Vagina (tissue), 2 donors: ENCODE measurements at regions not wholly inside any gene's neighbourhood (a gene's known extent, or its start where the extent isn't known, plus 50 kb on each side); places are given as distances from the start of the nearest gene placed in this dataset.

Experiments used
- DNase-seq, 2 donors: peaks; one replicate each; pipeline ENCODE4 v3.0.0-alpha.2; 2017; ENCODE audit errors: extremely low spot score in 2 of 2
- H3K27ac ChIP-seq: fragments of 200-600 bp; sonication (generic); one replicate; pipeline ENCODE4 v1.5.1; 2019
- H3K27me3 ChIP-seq: fragments of 200-600 bp; sonication (generic); one replicate; pipeline ENCODE4 v1.5.1; 2019
- H3K36me3 ChIP-seq, 2 donors: fragments of 200-600 bp; sonication (generic); one replicate each; pipeline ENCODE4 v1.5.1; 2017 to 2019
- H3K4me1 ChIP-seq: fragments of 200-600 bp; sonication (generic); one replicate; pipeline ENCODE4 v1.5.1; 2019
- H3K4me3 ChIP-seq, 2 donors: fragments of 200-600 bp; sonication (generic); 1 replicate in 1 of 2; 2 replicates in 1 of 2; pipeline ENCODE4 v1.5.1; 2016 to 2019
- H3K9me3 ChIP-seq: fragments of 200-600 bp; sonication (generic); one replicate; pipeline ENCODE4 v1.5.1; 2019
- POLR2A ChIP-seq, 2 donors: fragments of 450-650 bp; IDR thresholded peaks; one replicate each; pipeline ENCODE4 v1.6.1; 2017; ENCODE audit warnings: antibody characterized with exemption in 2 of 2, mild to moderate bottlenecking in 2 of 2, moderate library complexity in 2 of 2
- POLR2AphosphoS5 ChIP-seq, 2 donors: sonication (generic); formaldehyde crosslinking; IDR thresholded peaks; one replicate each; pipeline ENCODE4 v1.9.0; 2017; ENCODE audit warnings: antibody characterized with exemption in 2 of 2, mild to moderate bottlenecking in 2 of 2, low read depth in 1 of 2; ENCODE audit not compliant: insufficient read depth in 1 of 2
- intact Hi-C: fragments of 100-400 bp; cut with DNase I; formaldehyde crosslinking; loops from one replicate; pipeline ENCODE4 v1.15.1; 2023
- TF ChIP-seq, protein P1 (sequence below), 3 experiments: fragments of 450-650 bp in 2 of 3; fragments of 200-600 bp in 1 of 3; sonication (generic) in 1 of 3; IDR thresholded peaks; one replicate each; pipeline ENCODE4 v1.5.1; 2017 to 2019; ENCODE audit warnings: antibody characterized with exemption in 3 of 3, mild to moderate bottlenecking in 2 of 3, moderate library complexity in 2 of 3

DNA sequence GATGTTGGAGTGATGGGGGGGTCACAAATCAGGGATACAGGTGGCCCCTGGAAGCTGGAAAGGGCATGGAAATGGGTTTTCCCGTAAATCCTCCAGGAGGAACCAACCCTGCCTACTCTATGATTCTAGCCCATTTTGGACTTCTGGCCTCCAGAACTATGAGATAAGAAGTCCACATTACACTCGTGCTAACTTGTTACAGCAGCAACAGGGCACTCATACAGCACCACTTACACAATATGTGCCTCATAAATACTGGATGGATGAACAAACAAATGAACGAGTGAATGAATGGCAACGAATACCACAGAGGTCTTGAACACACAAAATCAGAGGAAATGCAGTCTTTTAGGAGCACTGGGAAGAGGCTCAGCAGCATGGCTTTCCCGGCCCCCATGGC is 531.3 kb downstream of the NPHP4 start:
- Histone ChIP-seq H3K4me1 (no peaks in the 10 kb centered on the region), H3K36me3 (no peaks in the 10 kb centered on the region), H3K27ac (no peak overlapping the region), H3K27me3 (no peaks in the 10 kb centered on the region), H3K9me3 (no peaks in the 10 kb centered on the region), H3K4me3 (no peak overlapping the region)
- no peak for DNase-seq
- TF ChIP-seq, protein P1, sequence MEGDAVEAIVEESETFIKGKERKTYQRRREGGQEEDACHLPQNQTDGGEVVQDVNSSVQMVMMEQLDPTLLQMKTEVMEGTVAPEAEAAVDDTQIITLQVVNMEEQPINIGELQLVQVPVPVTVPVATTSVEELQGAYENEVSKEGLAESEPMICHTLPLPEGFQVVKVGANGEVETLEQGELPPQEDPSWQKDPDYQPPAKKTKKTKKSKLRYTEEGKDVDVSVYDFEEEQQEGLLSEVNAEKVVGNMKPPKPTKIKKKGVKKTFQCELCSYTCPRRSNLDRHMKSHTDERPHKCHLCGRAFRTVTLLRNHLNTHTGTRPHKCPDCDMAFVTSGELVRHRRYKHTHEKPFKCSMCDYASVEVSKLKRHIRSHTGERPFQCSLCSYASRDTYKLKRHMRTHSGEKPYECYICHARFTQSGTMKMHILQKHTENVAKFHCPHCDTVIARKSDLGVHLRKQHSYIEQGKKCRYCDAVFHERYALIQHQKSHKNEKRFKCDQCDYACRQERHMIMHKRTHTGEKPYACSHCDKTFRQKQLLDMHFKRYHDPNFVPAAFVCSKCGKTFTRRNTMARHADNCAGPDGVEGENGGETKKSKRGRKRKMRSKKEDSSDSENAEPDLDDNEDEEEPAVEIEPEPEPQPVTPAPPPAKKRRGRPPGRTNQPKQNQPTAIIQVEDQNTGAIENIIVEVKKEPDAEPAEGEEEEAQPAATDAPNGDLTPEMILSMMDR (IDR thresholded peaks at IDR 0.05), result no peak
- TF ChIP-seq POLR2A (IDR thresholded peaks at IDR 0.05) (no peak), POLR2AphosphoS5 (IDR thresholded peaks at IDR 0.05; ENCODE audit: insufficient read depth in 1 of 2, low read depth in 1 of 2) (no peak)
- intact Hi-C loops, result no loop called here

DNA sequence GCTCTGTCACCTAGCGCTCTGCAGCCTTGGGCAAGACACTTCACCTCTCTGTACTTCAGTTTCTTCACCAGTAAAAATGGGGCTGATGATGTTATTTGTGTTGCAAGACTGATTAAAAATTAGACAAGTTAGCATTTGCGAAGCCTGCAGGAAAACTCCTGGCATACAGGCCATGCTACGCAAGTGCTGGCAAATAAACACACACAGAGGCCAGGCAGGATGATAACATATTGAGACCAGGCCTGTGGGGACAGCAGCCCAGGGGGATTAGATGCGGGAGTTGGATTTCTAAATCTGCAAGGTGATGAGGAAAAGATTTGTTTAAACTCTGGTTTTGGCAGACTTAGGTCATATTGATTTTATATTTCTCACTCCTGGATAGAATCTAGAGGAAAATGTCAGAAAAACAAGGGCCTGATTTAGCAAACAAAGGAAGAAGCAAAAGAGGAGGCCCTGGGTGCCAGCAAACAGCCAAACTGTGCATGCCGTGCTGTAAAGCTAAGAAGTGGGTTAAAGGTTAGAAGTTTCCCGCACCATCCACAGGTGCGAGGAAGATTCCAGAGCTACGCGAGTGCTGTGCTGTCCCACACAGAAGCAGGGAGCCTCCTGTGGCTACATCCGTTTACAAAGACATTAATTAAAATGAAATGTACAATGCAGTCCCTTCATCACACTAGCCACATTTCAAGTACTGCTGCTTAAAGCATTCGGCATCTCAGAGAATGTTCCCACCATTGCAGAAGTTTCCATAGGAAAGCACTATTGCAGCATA is 532.2 kb downstream of the NPHP4 start:
- no peak overlapping the region for H3K4me3 ChIP-seq
- no peak for DNase-seq
- H3K36me3 ChIP-seq, result no peaks in the 10 kb centered on the region
- no peaks in the 10 kb centered on the region for H3K27me3 ChIP-seq
- H3K4me1 ChIP-seq, result no peaks in the 10 kb centered on the region
- H3K9me3 ChIP-seq, result no peaks in the 10 kb centered on the region
- TF ChIP-seq, protein P1 (IDR thresholded peaks at IDR 0.05), result no peak
- TF ChIP-seq POLR2AphosphoS5 (IDR thresholded peaks at IDR 0.05; ENCODE audit: insufficient read depth in 1 of 2, low read depth in 1 of 2) (no peak), POLR2A (IDR thresholded peaks at IDR 0.05) (no peak)
- no peak overlapping the region for H3K27ac ChIP-seq
- intact Hi-C loops, result no loop called here

DNA sequence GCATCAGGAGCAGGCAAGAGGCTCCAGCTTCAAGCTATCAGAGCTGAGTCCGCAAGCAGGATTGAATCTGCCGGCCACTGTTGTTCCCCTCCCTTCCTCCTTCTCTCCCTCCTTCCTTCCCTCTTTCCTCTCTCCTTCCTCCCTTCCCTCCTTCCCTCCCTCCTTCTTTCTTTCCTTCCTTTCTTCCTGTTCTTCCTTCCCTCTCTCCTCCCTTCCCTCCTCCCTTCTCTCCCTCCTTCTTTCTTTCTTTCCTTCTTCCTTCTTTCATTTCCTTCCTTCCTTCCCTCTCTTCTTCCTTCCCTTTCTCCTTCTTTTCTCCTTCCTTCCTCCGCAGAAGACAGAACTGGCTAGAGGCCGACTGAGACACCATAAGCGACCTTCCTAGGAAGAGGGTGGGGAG is 534.0 kb downstream of the NPHP4 start:
- no peaks in the 10 kb centered on the region for H3K27me3 ChIP-seq
- TF ChIP-seq POLR2AphosphoS5 (IDR thresholded peaks at IDR 0.05; ENCODE audit: insufficient read depth in 1 of 2, low read depth in 1 of 2) (no peak), POLR2A (IDR thresholded peaks at IDR 0.05) (no peak)
- TF ChIP-seq, protein P1 (IDR thresholded peaks at IDR 0.05), result no peak
- intact Hi-C loops, result no loop called here
- H3K4me1 ChIP-seq, result no peaks in the 10 kb centered on the region
- DNase-seq, result no peak
- no peaks in the 10 kb centered on the region for H3K9me3 ChIP-seq
- no peak overlapping the region for H3K4me3 ChIP-seq
- H3K36me3 ChIP-seq, result no peaks in the 10 kb centered on the region
- H3K27ac ChIP-seq, result no peak overlapping the region

DNA sequence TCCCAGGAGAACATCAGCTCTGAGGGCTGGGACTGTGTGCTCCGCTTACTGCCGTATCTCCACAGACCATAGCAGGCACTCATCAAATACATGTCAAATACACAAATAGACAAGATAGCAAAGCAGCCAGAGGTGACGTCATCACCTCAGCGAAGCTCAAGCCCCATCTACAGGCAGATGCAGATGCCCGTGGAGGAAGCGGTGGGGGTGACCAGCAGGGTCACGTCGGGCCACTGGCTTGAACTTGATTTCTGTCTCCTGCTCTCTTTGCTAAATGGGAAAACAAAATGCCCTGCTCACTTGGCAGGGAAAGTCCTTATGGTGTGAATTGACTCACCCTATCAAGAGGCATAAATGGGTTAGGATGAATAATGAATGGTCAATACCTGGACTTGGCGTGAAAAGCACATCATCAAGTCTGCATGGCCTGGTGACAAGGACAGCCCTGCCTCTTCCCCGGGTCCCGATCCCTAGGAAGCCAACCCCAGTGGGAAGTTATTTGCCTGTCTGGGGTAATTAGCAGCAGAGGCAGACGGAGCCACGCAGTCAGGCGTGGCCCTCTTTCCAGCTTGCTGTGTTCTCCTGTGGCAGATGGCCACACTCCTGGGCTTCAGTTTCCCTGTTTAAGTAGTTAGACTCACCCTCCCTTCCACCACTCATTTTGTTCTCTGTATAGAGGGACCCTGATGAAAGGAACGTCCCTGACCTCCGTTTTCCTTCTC is 536.0 kb downstream of the NPHP4 start:
- Histone ChIP-seq H3K27ac (no peak overlapping the region), H3K36me3 (no peaks in the 10 kb centered on the region), H3K27me3 (no peaks in the 10 kb centered on the region), H3K4me1 (no peaks in the 10 kb centered on the region), H3K4me3 (no peak overlapping the region), H3K9me3 (no peaks in the 10 kb centered on the region)
- TF ChIP-seq POLR2AphosphoS5 (IDR thresholded peaks at IDR 0.05; ENCODE audit: insufficient read depth in 1 of 2, low read depth in 1 of 2) (no peak), POLR2A (IDR thresholded peaks at IDR 0.05) (no peak)
- TF ChIP-seq, protein P1 (IDR thresholded peaks at IDR 0.05), result no peak
- no peak for DNase-seq
- intact Hi-C loops, result no loop called here

GRCh38 chr1:5455651-5456050 is 536.6 kb downstream of the NPHP4 start:
- DNase-seq, result no peak
- Histone ChIP-seq H3K27ac (no peak overlapping the region), H3K9me3 (no peaks in the 10 kb centered on the region), H3K4me1 (no peaks in the 10 kb centered on the region), H3K36me3 (no peaks in the 10 kb centered on the region), H3K4me3 (no peak overlapping the region), H3K27me3 (no peaks in the 10 kb centered on the region)
- no peak for TF ChIP-seq POLR2AphosphoS5 (IDR thresholded peaks at IDR 0.05; ENCODE audit: insufficient read depth in 1 of 2, low read depth in 1 of 2)
- TF ChIP-seq, protein P1 (IDR thresholded peaks at IDR 0.05), result no peak
- TF ChIP-seq POLR2A (IDR thresholded peaks at IDR 0.05), result no peak
- intact Hi-C loops, result no loop called here
